Tibial artery (tissue), 4 donors: ENCODE measurements at regions not wholly inside any gene's neighbourhood (a gene's known extent, or its start where the extent isn't known, plus 50 kb on each side); places are given as distances from the start of the nearest gene placed in this dataset.

Experiments used
- DNase-seq, 2 donors: peaks; one replicate each; pipeline ENCODE4 v3.0.0-alpha.2; 2019
- H3K27ac ChIP-seq, 2 donors: fragments of 200-600 bp; sonication (generic) in 1 of 2; 1 replicate in 1 of 2; 2 replicates in 1 of 2; pipeline ENCODE4 v1.5.1; 2018 to 2019; ENCODE audit warnings: mild to moderate bottlenecking in 1 of 2
- H3K27me3 ChIP-seq, 2 donors: fragments of 200-600 bp; sonication (generic) in 1 of 2; one replicate each; pipeline versions ENCODE4 v1.5.1 to v1.6.0; 2016 to 2019
- H3K36me3 ChIP-seq, 3 donors: fragments of 200-600 bp; sonication (generic) in 2 of 3; one replicate each; pipeline ENCODE4 v1.5.1; 2016 to 2019; ENCODE audit warnings: mild to moderate bottlenecking in 2 of 3
- H3K4me1 ChIP-seq, 4 donors: fragments of 200-600 bp; sonication (generic) in 2 of 4; 1 replicate in 3 of 4; 2 replicates in 1 of 4; pipeline ENCODE4 v1.5.1; 2016 to 2019
- H3K4me3 ChIP-seq, 2 donors: fragments of 200-600 bp; sonication (generic) in 1 of 2; 1 replicate in 1 of 2; 2 replicates in 1 of 2; pipeline ENCODE4 v1.5.1; 2018 to 2019; ENCODE audit warnings: mild to moderate bottlenecking in 2 of 2
- H3K9me3 ChIP-seq, 3 donors: fragments of 200-600 bp; sonication (generic) in 1 of 3; one replicate each; pipeline ENCODE4 v1.5.1; 2016 to 2019
- CTCF ChIP-seq, 2 experiments: fragments of 200-600 bp in 1 of 2; fragments of 450-650 bp in 1 of 2; IDR thresholded peaks; one replicate each; pipeline ENCODE4 v1.5.1; 2017 to 2019; ENCODE audit warnings: antibody characterized with exemption in 2 of 2, mild to moderate bottlenecking in 1 of 2, moderate library complexity in 1 of 2
- intact Hi-C: fragments of 100-400 bp; cut with DNase I; formaldehyde crosslinking; loops from one replicate; pipeline ENCODE4 v1.15.0; 2023; ENCODE audit warnings: low total_unique reads

DNA sequence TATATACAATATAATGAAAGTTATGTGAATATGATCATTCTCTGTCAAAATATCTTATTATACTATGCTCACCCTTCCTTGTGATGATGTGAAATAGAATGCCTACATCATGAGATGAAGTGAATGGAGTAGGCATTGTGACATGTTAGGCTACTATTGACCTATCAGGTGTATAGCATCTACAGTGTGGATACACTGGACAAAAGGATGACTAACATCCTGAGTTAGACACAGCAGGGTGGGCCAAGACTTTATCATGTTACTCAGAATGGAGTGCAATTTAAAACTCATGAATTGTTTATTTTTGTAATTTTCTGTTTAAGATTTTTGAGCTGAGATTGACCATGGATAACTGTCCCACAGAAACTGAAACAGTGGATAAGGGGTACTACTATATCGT, 53.4 kb upstream of the NAV3 start:
- Histone ChIP-seq H3K4me3 (no peak overlapping the region), H3K36me3 (no peaks in the 10 kb centered on the region), H3K27me3 (no peaks in the 10 kb centered on the region), H3K4me1 (no peaks in the 10 kb centered on the region), H3K27ac (no peak overlapping the region), H3K9me3 (no peaks in the 10 kb centered on the region)
- DNase-seq = no peak
- TF ChIP-seq CTCF (IDR thresholded peaks at IDR 0.05) = no peak
- intact Hi-C loops = no loop called here

- TF ChIP-seq CTCF (IDR thresholded peaks at IDR 0.05) = no peak
- DNase-seq = no peak
- no peak overlapping the region for H3K27ac ChIP-seq
- no peaks in the 10 kb centered on the region for H3K9me3 ChIP-seq
- no peaks in the 10 kb centered on the region for H3K4me1 ChIP-seq
- no peak overlapping the region for H3K4me3 ChIP-seq
- H3K36me3 ChIP-seq = no peaks in the 10 kb centered on the region
- intact Hi-C loops = no loop called here
- H3K27me3 ChIP-seq = no peaks in the 10 kb centered on the region
Measured at GRCh38 chr12:77774761-77775160, 55.9 kb upstream of the NAV3 start.

- no peaks in the 10 kb centered on the region for H3K36me3 ChIP-seq
- H3K4me1 ChIP-seq = no peaks in the 10 kb centered on the region
- H3K27me3 ChIP-seq = no peaks in the 10 kb centered on the region
- intact Hi-C loops = no loop called here
- H3K27ac ChIP-seq = no peak overlapping the region
- no peak overlapping the region for H3K4me3 ChIP-seq
- no peak for TF ChIP-seq CTCF (IDR thresholded peaks at IDR 0.05)
- no peak for DNase-seq
- peaks cover 0 to 8% (median 0%) of the 10 kb centered on the region in 3 donors for H3K9me3 ChIP-seq
Measured at GRCh38 chr12:77772676-77773298, 57.9 kb upstream of the NAV3 start.

GRCh38 chr12:77768558-77768957, 62.1 kb upstream of the NAV3 start:
- no peak overlapping the region for H3K27ac ChIP-seq
- DNase-seq = no peak
- TF ChIP-seq CTCF (IDR thresholded peaks at IDR 0.05) = no peak
- no peaks in the 10 kb centered on the region for H3K36me3 ChIP-seq
- peaks cover 0 to 13% (median 0%) of the 10 kb centered on the region in 3 donors for H3K9me3 ChIP-seq
- intact Hi-C loops = no loop called here
- H3K4me3 ChIP-seq = no peak overlapping the region
- no peaks in the 10 kb centered on the region for H3K4me1 ChIP-seq
- no peaks in the 10 kb centered on the region for H3K27me3 ChIP-seq

DNA sequence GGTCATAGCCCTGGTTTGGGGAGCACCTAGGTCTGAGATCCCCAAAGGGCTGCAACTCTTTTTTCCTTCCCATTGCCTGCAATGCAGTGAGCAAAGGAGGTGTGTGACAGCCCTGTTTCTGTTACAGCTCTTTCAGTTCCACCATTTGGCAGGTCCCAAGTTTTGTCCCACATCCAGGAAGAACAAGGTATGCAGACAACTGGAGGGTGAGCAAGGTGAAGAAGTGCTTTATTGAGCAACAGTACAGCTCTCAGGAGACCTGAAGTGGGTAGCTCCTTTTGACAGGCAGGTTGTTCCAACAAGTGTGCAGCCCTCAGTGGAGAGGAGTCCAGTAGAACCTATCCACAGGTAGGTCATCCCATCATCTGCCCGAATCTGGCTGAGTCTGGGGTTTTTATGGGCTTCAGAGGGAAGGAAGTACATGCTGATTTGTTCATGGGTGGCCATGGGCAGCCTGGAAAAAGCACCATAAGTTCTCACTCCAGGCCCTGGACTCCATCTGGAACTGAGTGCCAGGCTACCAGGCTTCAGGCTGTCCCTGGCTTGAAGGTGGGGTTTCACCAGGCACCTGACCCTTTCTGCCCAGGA, 62.8 kb upstream of the NAV3 start:
- no peaks in the 10 kb centered on the region for H3K36me3 ChIP-seq
- no peaks in the 10 kb centered on the region for H3K27me3 ChIP-seq
- no peak for TF ChIP-seq CTCF (IDR thresholded peaks at IDR 0.05)
- H3K27ac ChIP-seq = no peak overlapping the region
- intact Hi-C loops = no loop called here
- peaks cover 0 to 13% (median 0%) of the 10 kb centered on the region in 3 donors for H3K9me3 ChIP-seq
- H3K4me1 ChIP-seq = no peaks in the 10 kb centered on the region
- H3K4me3 ChIP-seq = no peak overlapping the region
- DNase-seq = no peak
